HCT116 (cell line): ENCODE measurements at regions not wholly inside any gene's neighbourhood (a gene's known extent, or its start where the extent isn't known, plus 50 kb on each side); places are given as distances from the start of the nearest gene placed in this dataset.

Source experiments
- EZH2 ChIP-seq: fragments of 200-600 bp; sonication (generic); IDR thresholded peaks from 2 replicates; pipeline ENCODE4 v1.6.1; 2017; ENCODE audit warnings: antibody characterized with exemption, mixed run types
- EZH2phosphoT487 ChIP-seq: fragments of 200-600 bp; IDR thresholded peaks from 2 replicates; pipeline ENCODE4 v1.6.1; 2018; ENCODE audit warnings: antibody characterized with exemption, borderline replicate concordance
- JUND ChIP-seq: IDR thresholded peaks from 2 replicates; pipeline ENCODE4 v1.6.1; 2012
- POLR2A ChIP-seq: IDR thresholded peaks from 2 replicates; pipeline ENCODE4 v1.7.0; 2011; ENCODE audit warnings: borderline replicate concordance; ENCODE audit not compliant: insufficient read depth, insufficient read length; ENCODE audit errors: extremely low read depth
- POLR2AphosphoS5 ChIP-seq: IDR thresholded peaks from 2 replicates; pipeline ENCODE4 v1.6.1; 2011; ENCODE audit warnings: mild to moderate bottlenecking, low read depth, low read length, moderate library complexity
- TCF7L2 ChIP-seq: IDR thresholded peaks from 2 replicates; pipeline ENCODE4 v1.7.0; 2011; ENCODE audit warnings: borderline replicate concordance, inconsistent platforms; ENCODE audit not compliant: insufficient read depth, insufficient read length; ENCODE audit errors: extremely low read depth
- ZNF274 ChIP-seq: fragments of 200-500 bp; sonication (Bioruptor generic); IDR thresholded peaks from 2 replicates; pipeline ENCODE4 v1.6.1; 2014; ENCODE audit warnings: mild to moderate bottlenecking, low read depth, low read length, inconsistent platforms
- TF ChIP-seq, protein P1 (sequence below), 3 experiments: fragments of 200-600 bp in 1 of 3; sonication (generic) in 1 of 3; IDR thresholded peaks in 2 of 3; conservative IDR thresholded peaks in 1 of 3; 2 replicates each; pipeline ENCODE4 v1.5.1; 2012 to 2017; ENCODE audit warnings: low read depth in 2 of 3, low read length in 2 of 3, antibody characterized with exemption in 1 of 3, borderline replicate concordance in 1 of 3, control low read depth in 1 of 3, mild to moderate bottlenecking in 1 of 3, mixed read lengths in 1 of 3, mixed run types in 1 of 3, moderate library complexity in 1 of 3; ENCODE audit not compliant: insufficient read depth in 1 of 3
- TF ChIP-seq, protein P2 (sequence below): IDR thresholded peaks from 2 replicates; pipeline ENCODE4 v1.6.1; 2011; ENCODE audit warnings: mild to moderate bottlenecking, low read length, moderate library complexity; ENCODE audit not compliant: insufficient replicate concordance; ENCODE audit errors: extremely low read depth
- TF ChIP-seq, protein P3 (sequence below): IDR thresholded peaks from 2 replicates; pipeline ENCODE4 v1.6.1; 2012
- TF ChIP-seq, protein P4 (sequence below): IDR thresholded peaks from 2 replicates; pipeline ENCODE4 v1.6.1; 2012
- TF ChIP-seq, protein P5 (sequence below): IDR thresholded peaks from 2 replicates; pipeline ENCODE4 v1.6.1; 2012; ENCODE audit warnings: low read depth

DNA sequence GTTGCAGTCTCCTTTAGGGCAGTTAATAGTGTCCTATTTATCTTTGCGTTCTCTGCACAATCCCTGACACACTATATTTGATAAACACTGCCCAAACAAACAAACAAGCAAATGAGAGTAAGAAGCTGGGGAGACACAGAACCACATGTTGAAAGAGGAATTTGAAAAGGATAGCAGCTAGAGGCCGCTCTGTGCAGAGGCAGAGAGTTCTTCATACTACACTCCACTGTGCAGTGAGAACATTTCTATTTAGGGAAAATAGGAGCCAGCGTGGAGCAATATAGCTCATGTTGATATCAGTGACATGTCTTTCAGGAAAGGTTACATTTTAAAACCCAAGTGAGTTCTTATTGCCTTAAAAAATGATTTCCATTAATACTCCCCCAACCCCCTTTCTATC lies 140.3 kb upstream of the SEL1L start:
- TF ChIP-seq, protein P1, sequence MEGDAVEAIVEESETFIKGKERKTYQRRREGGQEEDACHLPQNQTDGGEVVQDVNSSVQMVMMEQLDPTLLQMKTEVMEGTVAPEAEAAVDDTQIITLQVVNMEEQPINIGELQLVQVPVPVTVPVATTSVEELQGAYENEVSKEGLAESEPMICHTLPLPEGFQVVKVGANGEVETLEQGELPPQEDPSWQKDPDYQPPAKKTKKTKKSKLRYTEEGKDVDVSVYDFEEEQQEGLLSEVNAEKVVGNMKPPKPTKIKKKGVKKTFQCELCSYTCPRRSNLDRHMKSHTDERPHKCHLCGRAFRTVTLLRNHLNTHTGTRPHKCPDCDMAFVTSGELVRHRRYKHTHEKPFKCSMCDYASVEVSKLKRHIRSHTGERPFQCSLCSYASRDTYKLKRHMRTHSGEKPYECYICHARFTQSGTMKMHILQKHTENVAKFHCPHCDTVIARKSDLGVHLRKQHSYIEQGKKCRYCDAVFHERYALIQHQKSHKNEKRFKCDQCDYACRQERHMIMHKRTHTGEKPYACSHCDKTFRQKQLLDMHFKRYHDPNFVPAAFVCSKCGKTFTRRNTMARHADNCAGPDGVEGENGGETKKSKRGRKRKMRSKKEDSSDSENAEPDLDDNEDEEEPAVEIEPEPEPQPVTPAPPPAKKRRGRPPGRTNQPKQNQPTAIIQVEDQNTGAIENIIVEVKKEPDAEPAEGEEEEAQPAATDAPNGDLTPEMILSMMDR (IDR thresholded peaks at IDR 0.05 in 2 of 3, conservative IDR thresholded peaks at IDR 0.05 in 1 of 3; ENCODE audit: borderline replicate concordance in 1 of 3, insufficient read depth in 1 of 3, low read depth in 2 of 3, low read length in 2 of 3) = no peak
- TF ChIP-seq EZH2phosphoT487 (no peak), POLR2A (no peak), EZH2 (no peak), ZNF274 (no peak), TCF7L2 (no peak), POLR2AphosphoS5 (no peak), JUND (no peak)
- TF ChIP-seq, protein P2, sequence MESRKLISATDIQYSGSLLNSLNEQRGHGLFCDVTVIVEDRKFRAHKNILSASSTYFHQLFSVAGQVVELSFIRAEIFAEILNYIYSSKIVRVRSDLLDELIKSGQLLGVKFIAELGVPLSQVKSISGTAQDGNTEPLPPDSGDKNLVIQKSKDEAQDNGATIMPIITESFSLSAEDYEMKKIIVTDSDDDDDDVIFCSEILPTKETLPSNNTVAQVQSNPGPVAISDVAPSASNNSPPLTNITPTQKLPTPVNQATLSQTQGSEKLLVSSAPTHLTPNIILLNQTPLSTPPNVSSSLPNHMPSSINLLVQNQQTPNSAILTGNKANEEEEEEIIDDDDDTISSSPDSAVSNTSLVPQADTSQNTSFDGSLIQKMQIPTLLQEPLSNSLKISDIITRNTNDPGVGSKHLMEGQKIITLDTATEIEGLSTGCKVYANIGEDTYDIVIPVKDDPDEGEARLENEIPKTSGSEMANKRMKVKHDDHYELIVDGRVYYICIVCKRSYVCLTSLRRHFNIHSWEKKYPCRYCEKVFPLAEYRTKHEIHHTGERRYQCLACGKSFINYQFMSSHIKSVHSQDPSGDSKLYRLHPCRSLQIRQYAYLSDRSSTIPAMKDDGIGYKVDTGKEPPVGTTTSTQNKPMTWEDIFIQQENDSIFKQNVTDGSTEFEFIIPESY = no peak
- TF ChIP-seq, protein P3, sequence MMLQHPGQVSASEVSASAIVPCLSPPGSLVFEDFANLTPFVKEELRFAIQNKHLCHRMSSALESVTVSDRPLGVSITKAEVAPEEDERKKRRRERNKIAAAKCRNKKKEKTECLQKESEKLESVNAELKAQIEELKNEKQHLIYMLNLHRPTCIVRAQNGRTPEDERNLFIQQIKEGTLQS = no peak
- TF ChIP-seq, protein P4, sequence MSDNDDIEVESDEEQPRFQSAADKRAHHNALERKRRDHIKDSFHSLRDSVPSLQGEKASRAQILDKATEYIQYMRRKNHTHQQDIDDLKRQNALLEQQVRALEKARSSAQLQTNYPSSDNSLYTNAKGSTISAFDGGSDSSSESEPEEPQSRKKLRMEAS = no peak
- TF ChIP-seq, protein P5, sequence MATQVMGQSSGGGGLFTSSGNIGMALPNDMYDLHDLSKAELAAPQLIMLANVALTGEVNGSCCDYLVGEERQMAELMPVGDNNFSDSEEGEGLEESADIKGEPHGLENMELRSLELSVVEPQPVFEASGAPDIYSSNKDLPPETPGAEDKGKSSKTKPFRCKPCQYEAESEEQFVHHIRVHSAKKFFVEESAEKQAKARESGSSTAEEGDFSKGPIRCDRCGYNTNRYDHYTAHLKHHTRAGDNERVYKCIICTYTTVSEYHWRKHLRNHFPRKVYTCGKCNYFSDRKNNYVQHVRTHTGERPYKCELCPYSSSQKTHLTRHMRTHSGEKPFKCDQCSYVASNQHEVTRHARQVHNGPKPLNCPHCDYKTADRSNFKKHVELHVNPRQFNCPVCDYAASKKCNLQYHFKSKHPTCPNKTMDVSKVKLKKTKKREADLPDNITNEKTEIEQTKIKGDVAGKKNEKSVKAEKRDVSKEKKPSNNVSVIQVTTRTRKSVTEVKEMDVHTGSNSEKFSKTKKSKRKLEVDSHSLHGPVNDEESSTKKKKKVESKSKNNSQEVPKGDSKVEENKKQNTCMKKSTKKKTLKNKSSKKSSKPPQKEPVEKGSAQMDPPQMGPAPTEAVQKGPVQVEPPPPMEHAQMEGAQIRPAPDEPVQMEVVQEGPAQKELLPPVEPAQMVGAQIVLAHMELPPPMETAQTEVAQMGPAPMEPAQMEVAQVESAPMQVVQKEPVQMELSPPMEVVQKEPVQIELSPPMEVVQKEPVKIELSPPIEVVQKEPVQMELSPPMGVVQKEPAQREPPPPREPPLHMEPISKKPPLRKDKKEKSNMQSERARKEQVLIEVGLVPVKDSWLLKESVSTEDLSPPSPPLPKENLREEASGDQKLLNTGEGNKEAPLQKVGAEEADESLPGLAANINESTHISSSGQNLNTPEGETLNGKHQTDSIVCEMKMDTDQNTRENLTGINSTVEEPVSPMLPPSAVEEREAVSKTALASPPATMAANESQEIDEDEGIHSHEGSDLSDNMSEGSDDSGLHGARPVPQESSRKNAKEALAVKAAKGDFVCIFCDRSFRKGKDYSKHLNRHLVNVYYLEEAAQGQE = no peak
